Liver (tissue), 8 donors: ENCODE measurements at regions not wholly inside any gene's neighbourhood (a gene's known extent, or its start where the extent isn't known, plus 50 kb on each side); places are given as distances from the start of the nearest gene placed in this dataset.

Source experiments
- DNase-seq: peaks from one replicate; pipeline ENCODE4 v3.0.0-alpha.2; 2017; ENCODE audit warnings: low spot score
- H3K27ac ChIP-seq, 2 donors: one replicate each; pipeline ENCODE4 v1.7.0; 2013; ENCODE audit warnings: inconsistent platforms in 2 of 2, low read length in 2 of 2, control low read depth in 1 of 2, low read depth in 1 of 2, mild to moderate bottlenecking in 1 of 2
- H3K27me3 ChIP-seq, 4 donors: one replicate each; pipeline versions ENCODE4 v1.6.1 to v1.7.0; 2013; ENCODE audit warnings: low read length in 3 of 4, inconsistent platforms in 1 of 4, mild to moderate bottlenecking in 1 of 4, moderate library complexity in 1 of 4; ENCODE audit not compliant: control insufficient read depth in 4 of 4, insufficient read depth in 4 of 4
- H3K36me3 ChIP-seq, 4 donors: one replicate each; pipeline versions ENCODE4 v1.6.1 to v1.7.0; 2013; ENCODE audit warnings: low read length in 3 of 4, mild to moderate bottlenecking in 3 of 4, low read depth in 1 of 4, moderate library complexity in 1 of 4; ENCODE audit not compliant: control insufficient read depth in 4 of 4, insufficient read depth in 3 of 4
- H3K4me1 ChIP-seq, 4 donors: one replicate each; pipeline versions ENCODE4 v1.6.1 to v1.7.0; 2013; ENCODE audit warnings: low read length in 3 of 4, mild to moderate bottlenecking in 3 of 4, moderate library complexity in 1 of 4; ENCODE audit not compliant: control insufficient read depth in 4 of 4, insufficient read depth in 4 of 4
- H3K4me3 ChIP-seq, 3 donors: one replicate each; pipeline versions ENCODE4 v1.6.1 to v1.7.0; 2013; ENCODE audit warnings: low read length in 3 of 3, control low read depth in 1 of 3, low read depth in 1 of 3, mild to moderate bottlenecking in 1 of 3
- H3K9ac ChIP-seq, 2 donors: one replicate each; pipeline ENCODE4 v1.7.0; 2013; ENCODE audit warnings: low read length in 2 of 2, mild to moderate bottlenecking in 2 of 2, moderate library complexity in 2 of 2, control low read depth in 1 of 2, low read depth in 1 of 2
- H3K9me3 ChIP-seq, 4 donors: one replicate each; pipeline versions ENCODE4 v1.6.1 to v1.7.0; 2013; ENCODE audit warnings: low read length in 3 of 4; ENCODE audit not compliant: control insufficient read depth in 4 of 4
- EGR1 ChIP-seq, 2 donors: IDR thresholded peaks; 2 replicates each; pipeline ENCODE4 v1.6.1; 2016 to 2018; ENCODE audit warnings: antibody characterized with exemption in 2 of 2, low read depth in 2 of 2
- FOXA1 ChIP-seq: IDR thresholded peaks from 2 replicates; pipeline ENCODE4 v1.6.1; 2016; ENCODE audit warnings: antibody characterized with exemption
- FOXA2 ChIP-seq: IDR thresholded peaks from 2 replicates; pipeline ENCODE4 v1.6.1; 2016; ENCODE audit warnings: antibody characterized with exemption
- GABPA ChIP-seq, 2 donors: IDR thresholded peaks in 1 of 2; conservative IDR thresholded peaks in 1 of 2; 2 replicates each; pipeline ENCODE4 v1.6.1; 2016; ENCODE audit warnings: antibody characterized with exemption in 2 of 2, mild to moderate bottlenecking in 1 of 2, moderate library complexity in 1 of 2
- HNF4A ChIP-seq, 2 donors: conservative IDR thresholded peaks; 2 replicates each; pipeline ENCODE4 v1.6.1; 2016; ENCODE audit warnings: antibody characterized with exemption in 2 of 2, mild to moderate bottlenecking in 2 of 2
- HNF4G ChIP-seq: IDR thresholded peaks from 2 replicates; pipeline ENCODE4 v1.6.1; 2016; ENCODE audit warnings: antibody characterized with exemption
- JUND ChIP-seq, 2 donors: IDR thresholded peaks; 2 replicates each; pipeline ENCODE4 v1.6.1; 2016; ENCODE audit warnings: antibody characterized with exemption in 2 of 2
- RAD21 ChIP-seq, 2 donors: IDR thresholded peaks; 2 replicates each; pipeline ENCODE4 v1.6.1; 2016; ENCODE audit warnings: antibody characterized with exemption in 2 of 2, mild to moderate bottlenecking in 2 of 2
- SP1 ChIP-seq: IDR thresholded peaks from 2 replicates; pipeline ENCODE4 v1.6.1; 2018; ENCODE audit warnings: antibody characterized with exemption, mild to moderate bottlenecking
- TAF1 ChIP-seq: conservative IDR thresholded peaks from 2 replicates; pipeline ENCODE4 v1.6.1; 2016; ENCODE audit warnings: antibody characterized with exemption, mild to moderate bottlenecking
- YY1 ChIP-seq: IDR thresholded peaks from 2 replicates; pipeline ENCODE4 v1.6.1; 2016; ENCODE audit warnings: antibody characterized with exemption, mild to moderate bottlenecking
- WGBS: extraction: QIAGEN DNeasy Blood & Tissue Kit; methylation state at CpG from one replicate; pipeline ENCODE4 v1.1.7; 2013; 5-methylcytosine and 5-hydroxymethylcytosine counted together
- TF ChIP-seq, protein P1 (sequence below): IDR thresholded peaks from 2 replicates; pipeline ENCODE4 v1.6.1; 2016; ENCODE audit warnings: antibody characterized with exemption, mild to moderate bottlenecking
- TF ChIP-seq, protein P2 (sequence below): IDR thresholded peaks from 2 replicates; pipeline ENCODE4 v1.6.1; 2016; ENCODE audit warnings: antibody characterized with exemption
- TF ChIP-seq, protein P3 (sequence below): fragments of 150-350 bp; IDR thresholded peaks from 2 replicates; pipeline ENCODE4 v1.5.1; 2017; ENCODE audit warnings: improper control_type of control experiment, low read depth, low read length; ENCODE audit not compliant: missing input control
- donor health status: healthy.
- donor health status: healthy.
- donor health status: healthy.
- donor health status: healthy.
- donor health status: healthy.

DNA sequence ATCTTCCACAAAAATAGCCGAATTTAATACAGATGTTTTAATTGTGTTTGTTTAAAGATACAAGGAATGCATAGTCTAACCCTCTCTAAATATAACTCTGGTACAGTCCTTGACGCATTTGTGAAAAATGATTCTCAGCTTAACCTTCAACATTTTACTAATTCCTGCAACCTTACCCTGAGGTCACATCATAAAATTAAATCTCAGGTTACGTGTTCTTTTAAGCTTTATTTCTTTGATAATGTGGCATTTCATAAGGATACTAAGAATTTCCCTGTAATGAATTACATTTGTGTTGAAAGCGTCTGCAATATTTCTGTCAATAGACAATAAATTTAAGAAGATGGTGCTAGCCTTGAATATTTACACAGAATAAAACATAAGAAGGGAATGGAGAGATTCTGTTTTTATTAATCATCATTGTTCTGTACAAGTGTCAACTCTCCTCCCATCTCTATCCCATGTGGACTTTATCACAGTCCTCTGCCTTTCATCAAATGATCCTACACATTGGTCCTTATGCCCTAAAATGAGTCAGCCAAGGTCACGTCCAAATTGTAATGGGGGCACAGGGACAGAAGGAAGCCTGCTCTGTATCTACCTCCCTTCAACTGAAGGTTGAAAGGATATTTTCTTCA, 769.3 kb upstream of the FLRT2 start:
- Histone ChIP-seq H3K4me1 (no peaks in the 10 kb centered on the region), H3K27me3 (no peaks in the 10 kb centered on the region), H3K4me3 (no peak overlapping the region), H3K27ac (no peak overlapping the region), H3K36me3 (no peaks in the 10 kb centered on the region), H3K9me3 (peaks cover 0 to 1% (median 0%) of the 10 kb centered on the region in 4 donors), H3K9ac (no peak overlapping the region)
- TF ChIP-seq HNF4G (no peak), TAF1 (no peak), SP1 (no peak), FOXA1 (no peak), HNF4A (conservative IDR thresholded peaks at IDR 0.05) (no peak), RAD21 (IDR thresholded peaks at IDR 0.05) (no peak), GABPA (IDR thresholded peaks at IDR 0.05 in 1 of 2, conservative IDR thresholded peaks at IDR 0.05 in 1 of 2) (no peak), EGR1 (IDR thresholded peaks at IDR 0.05; ENCODE audit: low read depth in 2 of 2) (no peak), YY1 (no peak)
- TF ChIP-seq, protein P1, sequence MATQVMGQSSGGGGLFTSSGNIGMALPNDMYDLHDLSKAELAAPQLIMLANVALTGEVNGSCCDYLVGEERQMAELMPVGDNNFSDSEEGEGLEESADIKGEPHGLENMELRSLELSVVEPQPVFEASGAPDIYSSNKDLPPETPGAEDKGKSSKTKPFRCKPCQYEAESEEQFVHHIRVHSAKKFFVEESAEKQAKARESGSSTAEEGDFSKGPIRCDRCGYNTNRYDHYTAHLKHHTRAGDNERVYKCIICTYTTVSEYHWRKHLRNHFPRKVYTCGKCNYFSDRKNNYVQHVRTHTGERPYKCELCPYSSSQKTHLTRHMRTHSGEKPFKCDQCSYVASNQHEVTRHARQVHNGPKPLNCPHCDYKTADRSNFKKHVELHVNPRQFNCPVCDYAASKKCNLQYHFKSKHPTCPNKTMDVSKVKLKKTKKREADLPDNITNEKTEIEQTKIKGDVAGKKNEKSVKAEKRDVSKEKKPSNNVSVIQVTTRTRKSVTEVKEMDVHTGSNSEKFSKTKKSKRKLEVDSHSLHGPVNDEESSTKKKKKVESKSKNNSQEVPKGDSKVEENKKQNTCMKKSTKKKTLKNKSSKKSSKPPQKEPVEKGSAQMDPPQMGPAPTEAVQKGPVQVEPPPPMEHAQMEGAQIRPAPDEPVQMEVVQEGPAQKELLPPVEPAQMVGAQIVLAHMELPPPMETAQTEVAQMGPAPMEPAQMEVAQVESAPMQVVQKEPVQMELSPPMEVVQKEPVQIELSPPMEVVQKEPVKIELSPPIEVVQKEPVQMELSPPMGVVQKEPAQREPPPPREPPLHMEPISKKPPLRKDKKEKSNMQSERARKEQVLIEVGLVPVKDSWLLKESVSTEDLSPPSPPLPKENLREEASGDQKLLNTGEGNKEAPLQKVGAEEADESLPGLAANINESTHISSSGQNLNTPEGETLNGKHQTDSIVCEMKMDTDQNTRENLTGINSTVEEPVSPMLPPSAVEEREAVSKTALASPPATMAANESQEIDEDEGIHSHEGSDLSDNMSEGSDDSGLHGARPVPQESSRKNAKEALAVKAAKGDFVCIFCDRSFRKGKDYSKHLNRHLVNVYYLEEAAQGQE: no peak
- TF ChIP-seq, protein P2, sequence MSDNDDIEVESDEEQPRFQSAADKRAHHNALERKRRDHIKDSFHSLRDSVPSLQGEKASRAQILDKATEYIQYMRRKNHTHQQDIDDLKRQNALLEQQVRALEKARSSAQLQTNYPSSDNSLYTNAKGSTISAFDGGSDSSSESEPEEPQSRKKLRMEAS: no peak
- TF ChIP-seq, protein P3, sequence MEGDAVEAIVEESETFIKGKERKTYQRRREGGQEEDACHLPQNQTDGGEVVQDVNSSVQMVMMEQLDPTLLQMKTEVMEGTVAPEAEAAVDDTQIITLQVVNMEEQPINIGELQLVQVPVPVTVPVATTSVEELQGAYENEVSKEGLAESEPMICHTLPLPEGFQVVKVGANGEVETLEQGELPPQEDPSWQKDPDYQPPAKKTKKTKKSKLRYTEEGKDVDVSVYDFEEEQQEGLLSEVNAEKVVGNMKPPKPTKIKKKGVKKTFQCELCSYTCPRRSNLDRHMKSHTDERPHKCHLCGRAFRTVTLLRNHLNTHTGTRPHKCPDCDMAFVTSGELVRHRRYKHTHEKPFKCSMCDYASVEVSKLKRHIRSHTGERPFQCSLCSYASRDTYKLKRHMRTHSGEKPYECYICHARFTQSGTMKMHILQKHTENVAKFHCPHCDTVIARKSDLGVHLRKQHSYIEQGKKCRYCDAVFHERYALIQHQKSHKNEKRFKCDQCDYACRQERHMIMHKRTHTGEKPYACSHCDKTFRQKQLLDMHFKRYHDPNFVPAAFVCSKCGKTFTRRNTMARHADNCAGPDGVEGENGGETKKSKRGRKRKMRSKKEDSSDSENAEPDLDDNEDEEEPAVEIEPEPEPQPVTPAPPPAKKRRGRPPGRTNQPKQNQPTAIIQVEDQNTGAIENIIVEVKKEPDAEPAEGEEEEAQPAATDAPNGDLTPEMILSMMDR: no peak
- DNase-seq: no peak
- 61% methylated on average over 5 of the region's 5 CpGs for WGBS

DNA sequence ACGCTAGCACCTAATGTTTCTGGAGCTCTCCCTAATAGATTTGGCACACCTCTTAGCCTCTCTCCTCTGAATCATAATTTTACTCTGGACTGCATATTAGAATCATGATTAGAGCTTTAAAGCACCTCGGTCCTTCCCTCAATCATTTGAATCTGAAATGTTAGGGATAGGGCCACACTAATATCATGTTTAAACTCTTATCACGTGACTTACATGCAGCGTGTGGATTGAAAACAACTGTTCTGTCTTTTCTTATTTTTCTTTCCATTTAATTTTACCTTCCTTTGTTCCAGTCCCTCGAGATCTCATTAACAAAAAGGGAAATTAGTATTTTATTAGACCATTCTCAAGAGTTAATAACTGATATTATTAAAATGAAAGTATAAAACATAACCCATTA, 762.5 kb upstream of the FLRT2 start:
- Histone ChIP-seq H3K4me1 (no peaks in the 10 kb centered on the region), H3K9ac (no peak overlapping the region), H3K9me3 (peaks cover 0 to 11% (median 1%) of the 10 kb centered on the region in 4 donors), H3K4me3 (no peak overlapping the region), H3K27me3 (no peaks in the 10 kb centered on the region), H3K36me3 (no peaks in the 10 kb centered on the region), H3K27ac (no peak overlapping the region)
- TF ChIP-seq JUND (IDR thresholded peaks at IDR 0.05) (no peak), FOXA2 (no peak), EGR1 (IDR thresholded peaks at IDR 0.05; ENCODE audit: low read depth in 2 of 2) (no peak)
- TF ChIP-seq, protein P3: no peak
- TF ChIP-seq, protein P1: no peak
- 79% methylated on average over 5 of the region's 5 CpGs for WGBS
- DNase-seq: no peak
